SIG-M5 (cell line): ENCODE measurements at regions not wholly inside any gene's neighbourhood (a gene's known extent, or its start where the extent isn't known, plus 50 kb on each side); places are given as distances from the start of the nearest gene placed in this dataset.

Experiments
- DNase-seq: peaks from one replicate; lab custom pipeline; 2025; lab: John Stamatoyannopoulos, UW

GRCh38 chr5:82699737-82700136 is 377.5 kb downstream of the TMEM167A start:
- no peak for DNase-seq

- no peak for DNase-seq
These were observed 379.2 kb downstream of the TMEM167A start for GRCh38 chr5:82698026-82698425.

GRCh38 chr5:82694711-82695285 is 382.4 kb downstream of the TMEM167A start:
- no peak for DNase-seq

GRCh38 chr5:82692826-82693225 is 384.4 kb downstream of the TMEM167A start:
- DNase-seq = no peak

- DNase-seq = no peak
These were observed 392.5 kb downstream of the TMEM167A start for GRCh38 chr5:82684659-82685058.

GRCh38 chr5:82684165-82684564 is 393.0 kb downstream of the TMEM167A start:
- no peak for DNase-seq

GRCh38 chr5:82679660-82680059 is 397.5 kb downstream of the TMEM167A start:
- no peak for DNase-seq

- DNase-seq = no peak
These were observed 398.5 kb upstream of the RPS23 start for GRCh38 chr5:82676661-82677060.

- DNase-seq = peak; percentile 8
These were observed 396.5 kb upstream of the RPS23 start for GRCh38 chr5:82674671-82675070.

- DNase-seq = no peak
These were observed 395.1 kb upstream of the RPS23 start for GRCh38 chr5:82673057-82673809.

GRCh38 chr5:82670692-82671091 is 392.5 kb upstream of the RPS23 start:
- DNase-seq = no peak

- no peak for DNase-seq
These were observed 391.6 kb upstream of the RPS23 start for GRCh38 chr5:82669720-82670119.

- DNase-seq = no peak
These were observed 388.2 kb upstream of the RPS23 start for GRCh38 chr5:82666312-82666711.

GRCh38 chr5:82664732-82665131 is 386.6 kb upstream of the RPS23 start:
- no peak for DNase-seq

GRCh38 chr5:82663225-82663624 is 385.1 kb upstream of the RPS23 start:
- DNase-seq = no peak

GRCh38 chr5:82662340-82662739 is 384.2 kb upstream of the RPS23 start:
- DNase-seq = no peak

GRCh38 chr5:82661933-82662332 is 383.8 kb upstream of the RPS23 start:
- no peak for DNase-seq

- no peak for DNase-seq
These were observed 383.3 kb upstream of the RPS23 start for GRCh38 chr5:82661462-82661861.

GRCh38 chr5:82659115-82659514 is 381.0 kb upstream of the RPS23 start:
- DNase-seq = no peak

- no peak for DNase-seq
These were observed 379.0 kb upstream of the RPS23 start for GRCh38 chr5:82657033-82657699.

- no peak for DNase-seq
These were observed 378.2 kb upstream of the RPS23 start for GRCh38 chr5:82656341-82656761.

- no peak for DNase-seq
These were observed 376.9 kb upstream of the RPS23 start for GRCh38 chr5:82655078-82655477.

GRCh38 chr5:82649943-82650342 is 371.8 kb upstream of the RPS23 start:
- no peak for DNase-seq
